Ishikawa (cell line): ENCODE measurements at regions not wholly inside any gene's neighbourhood (a gene's known extent, or its start where the extent isn't known, plus 50 kb on each side); places are given as distances from the start of the nearest gene placed in this dataset.

Source experiments
- CREB1 ChIP-seq: IDR thresholded peaks from 2 replicates; pipeline ENCODE4 v1.6.1; 2012; ENCODE audit warnings: low read depth
- EP300 ChIP-seq: IDR thresholded peaks from 2 replicates; pipeline ENCODE4 v1.6.1; 2012; ENCODE audit warnings: borderline replicate concordance
- FOXM1 ChIP-seq: IDR thresholded peaks from 2 replicates; pipeline ENCODE4 v1.6.1; 2012; ENCODE audit warnings: low read depth, borderline replicate concordance
- NFIC ChIP-seq: IDR thresholded peaks from 2 replicates; pipeline ENCODE4 v1.6.1; 2012
- RAD21 ChIP-seq: IDR thresholded peaks from 2 replicates; pipeline ENCODE4 v1.6.1; 2012; ENCODE audit warnings: low read depth
- TAF1 ChIP-seq: IDR thresholded peaks from 2 replicates; pipeline ENCODE4 v1.6.1; 2012; ENCODE audit warnings: low read depth, mild to moderate bottlenecking
- TCF12 ChIP-seq: IDR thresholded peaks from 2 replicates; pipeline ENCODE4 v1.6.1; 2012; ENCODE audit warnings: low read depth
- TEAD4 ChIP-seq: IDR thresholded peaks from 2 replicates; pipeline ENCODE4 v1.6.1; 2012
- YY1 ChIP-seq: IDR thresholded peaks from 2 replicates; pipeline ENCODE4 v1.6.1; 2012; ENCODE audit warnings: low read depth
- ZBTB7A ChIP-seq: IDR thresholded peaks from 2 replicates; pipeline ENCODE4 v1.6.1; 2012; ENCODE audit warnings: low read depth
- TF ChIP-seq, protein P1 (sequence below): IDR thresholded peaks from 2 replicates; pipeline ENCODE4 v1.6.1; 2012
- TF ChIP-seq, protein P2 (sequence below): IDR thresholded peaks from 2 replicates; pipeline ENCODE4 v1.6.1; 2012

DNA sequence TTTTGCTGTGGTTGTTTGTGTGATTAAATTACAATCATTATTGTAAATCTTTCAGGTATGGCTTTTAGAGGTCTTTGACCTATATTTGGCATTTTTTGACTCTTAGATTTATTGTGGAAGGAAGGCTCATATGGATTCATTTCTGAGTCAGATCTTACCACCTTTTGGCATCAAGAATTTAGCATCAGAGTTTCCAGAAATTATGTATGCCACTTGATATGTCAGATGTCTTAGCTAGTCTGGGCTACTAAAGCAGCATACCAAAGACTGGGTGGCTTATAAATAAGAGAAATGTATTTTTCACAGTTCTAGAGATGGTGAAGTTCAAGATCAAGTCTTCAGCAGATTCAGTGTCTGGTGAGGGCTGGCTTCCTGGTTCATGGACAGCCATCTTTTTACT is 129.5 kb upstream of the PZP start:
- TF ChIP-seq EP300 (no peak), TEAD4 (no peak), RAD21 (no peak), TAF1 (no peak), TCF12 (no peak), NFIC (no peak), CREB1 (no peak), ZBTB7A (no peak), FOXM1 (no peak), YY1 (no peak)
- TF ChIP-seq, protein P1, sequence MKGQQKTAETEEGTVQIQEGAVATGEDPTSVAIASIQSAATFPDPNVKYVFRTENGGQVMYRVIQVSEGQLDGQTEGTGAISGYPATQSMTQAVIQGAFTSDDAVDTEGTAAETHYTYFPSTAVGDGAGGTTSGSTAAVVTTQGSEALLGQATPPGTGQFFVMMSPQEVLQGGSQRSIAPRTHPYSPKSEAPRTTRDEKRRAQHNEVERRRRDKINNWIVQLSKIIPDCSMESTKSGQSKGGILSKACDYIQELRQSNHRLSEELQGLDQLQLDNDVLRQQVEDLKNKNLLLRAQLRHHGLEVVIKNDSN: no peak
- TF ChIP-seq, protein P2, sequence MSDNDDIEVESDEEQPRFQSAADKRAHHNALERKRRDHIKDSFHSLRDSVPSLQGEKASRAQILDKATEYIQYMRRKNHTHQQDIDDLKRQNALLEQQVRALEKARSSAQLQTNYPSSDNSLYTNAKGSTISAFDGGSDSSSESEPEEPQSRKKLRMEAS: no peak
